HG02623 (cell line): ENCODE measurements at regions not wholly inside any gene's neighbourhood (a gene's known extent, or its start where the extent isn't known, plus 50 kb on each side); places are given as distances from the start of the nearest gene placed in this dataset.

ENCODE experiments used
- ATAC-seq: cut with Tn5 transposase; IDR thresholded peaks from one replicate; pipeline ENCODE4 v1.9.1; 2021; ENCODE audit warnings: moderate library complexity; ENCODE audit not compliant: unreplicated experiment

GRCh38 chr1:50300297-50300696 lies 122.9 kb downstream of the DMRTA2 start:
- no peak for ATAC-seq

GRCh38 chr1:50295566-50295965 lies 127.7 kb downstream of the DMRTA2 start:
- ATAC-seq = no peak

- ATAC-seq = no peak
These were observed 131.0 kb downstream of the DMRTA2 start for GRCh38 chr1:50292276-50292675.

- ATAC-seq = no peak
These were observed 133.7 kb downstream of the DMRTA2 start for GRCh38 chr1:50289495-50289894.

GRCh38 chr1:50285994-50286393 lies 137.2 kb downstream of the DMRTA2 start:
- ATAC-seq = no peak

GRCh38 chr1:50279622-50280330 lies 143.5 kb downstream of the DMRTA2 start:
- ATAC-seq = no peak

- no peak for ATAC-seq
These were observed 144.3 kb downstream of the DMRTA2 start for GRCh38 chr1:50278961-50279360.

- ATAC-seq = no peak
These were observed 144.8 kb downstream of the DMRTA2 start for GRCh38 chr1:50278410-50278809.

- ATAC-seq = no peak
These were observed 147.7 kb downstream of the DMRTA2 start for GRCh38 chr1:50275566-50275965.

- no peak for ATAC-seq
These were observed 150.3 kb downstream of the DMRTA2 start for GRCh38 chr1:50272912-50273311.

GRCh38 chr1:50271968-50272578 lies 151.2 kb downstream of the DMRTA2 start:
- ATAC-seq = no peak

- ATAC-seq = no peak
These were observed 151.9 kb downstream of the DMRTA2 start for GRCh38 chr1:50271337-50271736.

GRCh38 chr1:50270926-50271325 lies 152.3 kb downstream of the DMRTA2 start:
- no peak for ATAC-seq

GRCh38 chr1:50268049-50268448 lies 155.2 kb downstream of the DMRTA2 start:
- ATAC-seq = no peak

GRCh38 chr1:50266509-50266908 lies 156.7 kb downstream of the DMRTA2 start:
- ATAC-seq = no peak

GRCh38 chr1:50265790-50266314 lies 157.1 kb downstream of the ELAVL4 start:
- ATAC-seq = no peak

- no peak for ATAC-seq
These were observed 155.9 kb downstream of the ELAVL4 start for GRCh38 chr1:50264590-50264989.

GRCh38 chr1:50262436-50262835 lies 153.7 kb downstream of the ELAVL4 start:
- no peak for ATAC-seq

- ATAC-seq = no peak
These were observed 153.2 kb downstream of the ELAVL4 start for GRCh38 chr1:50261951-50262350.

GRCh38 chr1:50257940-50258685 lies 149.4 kb downstream of the ELAVL4 start:
- no peak for ATAC-seq

- no peak for ATAC-seq
These were observed 148.3 kb downstream of the ELAVL4 start for GRCh38 chr1:50257029-50257428.
